GM21515 (cell line): ENCODE measurements at regions not wholly inside any gene's neighbourhood (a gene's known extent, or its start where the extent isn't known, plus 50 kb on each side); places are given as distances from the start of the nearest gene placed in this dataset.
"Not testable (repeated sequence)": the region's sequence is repeated elsewhere in the genome, so short reads cannot be mapped to it uniquely, and the experiment has no call there.

Experiments
- ATAC-seq: cut with Tn5 transposase; IDR thresholded peaks from one replicate; pipeline ENCODE4 v1.9.1; 2021; ENCODE audit not compliant: unreplicated experiment

DNA sequence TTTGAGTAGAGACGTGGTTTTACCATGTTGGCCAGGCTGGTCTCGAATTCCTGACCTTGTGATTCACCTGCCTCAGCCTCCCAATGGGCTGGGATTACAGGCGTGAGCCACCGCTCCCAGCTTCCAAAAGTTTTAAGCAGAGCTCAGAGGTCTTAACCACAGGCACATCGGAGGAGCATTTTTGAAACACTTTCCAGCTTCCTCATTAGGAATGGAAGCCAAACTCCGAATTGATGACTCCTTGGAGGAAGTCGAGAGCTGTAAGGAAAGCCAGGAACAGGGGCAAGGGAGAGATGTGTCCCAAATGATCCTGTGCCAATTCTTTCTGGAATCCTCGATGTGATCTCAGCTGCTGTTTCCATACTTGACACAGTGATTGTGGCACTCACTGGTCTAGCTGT lies 56.2 kb upstream of the CCZ1B start:
- ATAC-seq = not testable (repeated sequence)

DNA sequence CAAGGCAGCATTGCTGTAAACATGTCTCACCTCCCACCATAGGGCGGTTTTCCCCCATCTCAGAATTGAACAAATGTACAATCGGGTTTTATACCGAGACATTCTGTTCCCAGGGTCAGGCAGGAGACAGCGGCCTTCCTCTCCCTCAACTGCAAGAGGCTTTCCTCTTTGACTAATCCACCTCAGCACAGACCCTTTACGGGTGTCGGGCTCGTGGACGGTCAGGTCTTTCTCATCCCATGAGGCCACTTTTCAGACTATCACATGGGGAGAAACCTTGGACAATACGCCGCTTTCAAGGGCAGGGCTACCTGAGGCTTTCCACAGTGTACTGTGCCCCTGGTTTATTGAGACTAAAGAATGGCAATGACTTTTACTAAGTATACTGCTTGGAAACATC lies 57.7 kb upstream of the CCZ1B start:
- not testable (repeated sequence) for ATAC-seq

DNA sequence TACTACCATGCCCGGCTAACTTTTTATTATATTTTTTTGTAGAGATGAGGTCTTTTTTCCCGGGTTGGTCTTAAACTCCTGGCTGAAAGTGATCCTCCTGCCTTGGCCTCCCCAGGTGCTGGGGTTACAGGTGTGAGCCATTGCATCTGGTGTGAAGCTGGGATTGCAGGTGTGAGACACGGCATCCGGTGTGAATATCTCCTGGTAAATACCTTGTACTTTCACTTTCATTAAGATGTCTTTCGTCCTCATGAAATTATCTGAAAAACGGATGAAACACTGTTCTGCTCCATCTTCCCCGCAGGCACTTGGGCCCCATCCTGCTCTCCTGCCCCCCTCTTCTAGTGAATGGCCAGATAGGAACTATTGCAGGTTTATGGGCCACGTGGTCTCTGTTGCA lies 60.1 kb upstream of the CCZ1B start:
- ATAC-seq = no peak

DNA sequence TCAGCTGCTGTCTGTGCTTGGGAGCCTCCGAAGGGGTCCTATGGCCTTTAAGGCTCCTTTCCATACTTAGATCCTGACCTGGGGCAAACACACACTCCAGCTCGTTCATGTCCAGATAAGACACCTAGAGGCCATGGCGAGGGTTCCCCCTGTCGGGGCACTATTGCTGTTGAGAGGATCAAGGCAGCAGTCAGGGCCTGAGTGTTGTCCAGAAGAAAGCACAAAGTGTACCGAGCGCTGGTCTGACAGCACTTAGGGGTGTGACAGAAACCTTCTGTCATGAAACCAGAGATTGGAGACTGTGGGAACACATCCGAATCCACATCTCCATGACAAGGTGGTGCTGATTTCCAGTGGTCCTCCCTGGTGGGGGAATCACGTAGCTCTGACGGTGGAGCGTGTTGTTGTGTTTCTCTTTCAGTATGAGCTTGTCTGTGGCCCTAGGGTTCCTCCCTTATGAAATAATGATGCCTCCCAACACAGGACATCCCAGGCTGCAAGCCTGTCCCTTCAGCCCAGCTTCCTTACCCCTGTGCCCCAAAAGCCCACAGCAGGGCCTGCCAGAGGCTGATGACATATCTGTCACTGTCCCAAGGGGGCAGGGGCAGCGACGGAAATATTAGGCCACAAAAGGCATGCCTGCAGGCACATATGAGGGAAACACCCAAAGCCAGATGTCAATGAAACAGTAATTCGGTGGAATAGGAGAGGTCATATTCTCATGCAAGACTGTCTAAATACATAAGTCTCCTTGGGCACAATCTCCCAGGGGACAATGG lies 62.4 kb upstream of the CCZ1B start:
- not testable (repeated sequence) for ATAC-seq

DNA sequence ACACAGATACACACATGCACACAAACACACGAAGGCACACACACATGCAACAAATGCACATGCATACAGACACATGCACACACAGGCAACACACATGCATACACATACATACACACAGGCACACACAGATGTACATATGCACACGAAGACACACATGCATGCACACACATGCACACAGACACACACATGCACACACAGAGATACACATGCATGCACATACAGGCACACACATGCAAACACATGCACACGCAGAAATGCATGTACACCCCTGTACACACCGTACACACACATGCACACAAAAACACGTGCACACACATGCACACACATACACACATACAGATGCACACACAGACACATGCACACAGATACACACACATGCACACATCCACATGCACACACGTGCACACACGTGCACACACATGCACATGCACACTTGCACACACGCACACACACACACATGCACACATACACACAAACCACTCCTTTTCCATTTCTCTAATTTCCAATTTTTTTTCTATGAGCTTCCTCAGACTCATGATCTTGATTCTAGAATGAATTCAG lies 63.3 kb upstream of the CCZ1B start:
- no peak for ATAC-seq

DNA sequence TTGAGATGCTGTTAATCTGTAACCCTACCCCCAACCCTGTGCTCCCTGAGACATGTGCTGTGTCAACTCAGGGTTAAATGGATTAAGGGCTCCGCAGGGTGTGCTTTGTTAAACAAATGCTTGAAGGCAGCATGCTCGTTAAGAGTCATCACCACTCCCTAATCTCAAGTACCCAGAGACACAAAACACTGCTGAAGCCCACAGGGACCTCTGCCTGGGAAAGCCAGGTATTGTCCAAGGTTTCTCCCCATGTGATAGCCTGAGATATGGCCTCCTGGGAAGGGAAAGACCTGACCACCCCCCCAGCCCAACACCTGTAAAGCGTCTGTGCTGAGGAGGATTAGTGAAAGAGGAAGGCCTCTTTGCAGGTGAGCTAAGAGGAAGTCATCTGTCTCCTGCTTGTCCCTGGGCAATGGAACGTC lies 76.0 kb upstream of the CCZ1B start:
- not testable (repeated sequence) for ATAC-seq

DNA sequence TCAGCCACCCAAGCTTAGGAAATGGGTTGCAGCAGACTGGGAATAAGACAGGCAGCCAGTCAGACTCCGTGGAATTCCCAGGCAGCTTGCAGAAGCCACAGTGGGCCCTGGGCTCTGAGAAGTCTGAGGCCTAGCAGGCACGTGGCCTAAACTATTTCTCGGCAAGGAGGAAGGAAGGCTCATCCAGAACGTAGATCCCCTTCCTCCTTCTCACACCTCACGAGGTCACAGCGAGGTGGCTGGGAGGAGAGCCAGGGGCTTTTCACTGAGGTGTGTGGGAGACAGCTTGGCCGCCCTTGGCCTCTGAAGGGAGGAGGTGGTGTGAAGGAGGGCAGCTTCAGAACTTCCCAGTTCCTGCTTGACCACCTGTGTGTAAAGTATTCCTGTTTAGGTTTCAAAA lies 77.2 kb upstream of the CCZ1B start:
- ATAC-seq = not testable (repeated sequence)

DNA sequence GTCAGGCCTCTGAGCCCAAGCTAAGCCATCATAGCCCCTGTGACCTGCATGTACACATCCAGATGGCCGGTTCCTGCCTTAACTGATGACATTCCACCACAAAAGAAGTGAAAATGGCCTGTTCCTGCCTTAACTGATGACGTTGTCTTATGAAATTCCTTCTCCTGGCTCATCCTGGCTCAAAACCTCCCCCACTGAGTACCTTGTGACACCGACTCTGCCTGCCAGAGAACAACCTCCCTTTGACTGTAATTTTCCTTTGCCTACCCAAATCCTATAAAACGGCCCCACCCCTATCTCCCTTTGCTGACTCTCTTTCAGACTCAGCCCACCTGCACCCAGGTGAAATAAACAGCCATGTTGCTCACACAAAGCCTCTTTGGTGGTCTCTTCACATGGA lies 77.7 kb upstream of the CCZ1B start:
- not testable (repeated sequence) for ATAC-seq

DNA sequence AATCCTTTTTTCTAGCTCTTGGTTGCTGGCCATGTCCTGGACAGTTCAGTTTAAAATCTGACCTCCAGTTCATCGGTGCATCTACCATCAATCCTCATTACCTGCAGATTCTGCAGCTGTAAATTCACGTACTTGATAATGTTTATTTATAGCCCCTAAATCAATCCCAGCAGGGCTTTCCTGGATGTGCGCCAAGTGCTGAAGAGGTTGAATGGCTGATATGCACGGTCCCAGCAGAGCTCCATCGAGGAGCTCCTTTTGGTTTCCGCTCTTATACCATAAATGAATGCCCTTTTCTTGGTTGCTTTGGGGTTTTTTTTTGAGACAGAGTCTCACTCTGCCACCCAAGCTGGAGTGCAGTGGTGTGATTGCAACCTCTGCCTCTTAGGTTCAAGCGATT lies 91.2 kb upstream of the CCZ1B start:
- ATAC-seq = no peak

DNA sequence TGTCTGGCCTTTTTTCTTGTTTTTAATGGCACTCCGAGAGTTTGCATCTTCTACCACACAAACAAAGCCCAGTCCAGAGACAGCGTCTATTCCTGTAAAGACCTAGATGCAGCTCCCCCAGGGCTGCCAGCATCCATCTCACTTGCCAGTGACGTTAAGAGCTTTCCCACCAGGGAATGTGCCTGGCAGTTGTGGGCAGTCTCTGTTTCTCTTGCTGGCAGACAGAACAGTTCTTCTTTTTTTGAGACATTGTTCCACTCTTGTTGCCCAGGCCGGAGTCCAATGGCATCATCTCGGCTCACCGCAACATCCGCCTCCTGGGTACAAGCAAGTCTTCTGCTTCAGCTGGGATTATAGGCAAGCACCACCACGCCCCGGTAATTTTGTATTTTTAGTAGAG lies 93.1 kb upstream of the CCZ1B start:
- ATAC-seq = not testable (repeated sequence)

DNA sequence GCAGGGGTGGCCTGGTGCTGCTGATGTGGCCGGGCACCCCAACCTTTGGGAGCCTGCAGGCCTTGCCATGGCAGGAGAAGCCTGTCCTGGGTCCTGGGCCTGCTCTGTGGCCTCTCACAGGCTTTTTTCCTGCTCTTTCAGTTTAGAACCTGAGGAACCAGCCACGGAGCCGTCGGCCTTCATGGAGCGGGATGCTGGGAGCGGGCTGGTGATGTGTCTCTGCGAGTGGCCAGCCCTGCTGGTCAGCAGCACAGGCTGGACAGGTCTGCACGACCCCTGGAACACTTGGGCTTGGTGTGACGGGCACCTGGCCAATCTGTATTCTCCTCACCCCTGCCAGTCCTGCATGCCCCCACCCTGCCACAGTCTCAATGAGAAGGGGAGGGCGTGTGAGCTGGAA lies 98.4 kb upstream of the CCZ1B start:
- not testable (repeated sequence) for ATAC-seq

DNA sequence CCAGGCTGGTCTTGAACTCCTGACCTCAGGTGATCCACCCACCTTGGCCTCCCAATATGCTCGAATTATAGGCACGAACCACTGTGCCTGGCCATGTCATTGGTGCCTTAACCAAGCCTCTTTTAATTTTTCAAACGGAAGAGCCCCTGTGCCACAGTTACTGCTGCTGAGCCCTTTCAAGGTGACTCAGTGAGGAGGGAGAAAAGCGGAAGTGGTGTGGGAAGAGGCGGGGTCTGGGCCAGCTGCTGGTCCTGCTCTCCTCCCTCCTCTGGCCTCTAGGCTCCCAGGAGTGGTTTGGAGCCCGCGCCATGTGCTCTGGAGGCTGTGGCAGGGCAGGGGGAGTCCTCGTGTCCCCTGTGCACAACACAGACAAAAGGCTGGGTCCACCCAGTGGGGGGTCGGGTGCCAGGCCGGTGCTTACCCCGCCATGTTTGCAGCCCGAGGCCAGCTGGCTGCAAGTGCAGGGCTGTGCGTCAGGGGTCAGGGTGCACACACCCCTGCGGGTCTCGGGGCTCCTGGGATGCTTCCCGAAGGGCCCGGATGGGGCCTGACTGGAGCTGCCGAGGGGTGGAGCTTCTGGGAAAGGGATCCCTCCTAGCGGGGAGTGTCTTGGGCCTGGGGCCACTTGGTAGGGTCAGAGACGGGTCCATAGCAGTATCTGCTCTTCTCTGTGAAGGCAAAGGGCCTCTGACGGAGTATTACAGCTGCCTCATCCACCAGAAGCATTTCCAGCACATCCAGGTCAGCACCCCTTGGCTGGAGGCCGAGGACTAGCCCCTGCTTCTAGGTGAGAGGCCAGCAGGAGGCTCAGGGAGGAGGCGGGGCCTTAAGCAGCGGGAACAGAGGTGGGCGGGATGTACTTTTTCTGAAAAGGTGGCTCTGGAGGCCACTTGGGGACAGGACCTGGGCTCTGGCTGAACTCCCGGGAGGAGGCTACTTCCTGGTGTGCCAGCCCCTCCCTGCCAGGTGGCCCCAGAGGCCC lies 100.4 kb upstream of the CCZ1B start:
- ATAC-seq = not testable (repeated sequence)

DNA sequence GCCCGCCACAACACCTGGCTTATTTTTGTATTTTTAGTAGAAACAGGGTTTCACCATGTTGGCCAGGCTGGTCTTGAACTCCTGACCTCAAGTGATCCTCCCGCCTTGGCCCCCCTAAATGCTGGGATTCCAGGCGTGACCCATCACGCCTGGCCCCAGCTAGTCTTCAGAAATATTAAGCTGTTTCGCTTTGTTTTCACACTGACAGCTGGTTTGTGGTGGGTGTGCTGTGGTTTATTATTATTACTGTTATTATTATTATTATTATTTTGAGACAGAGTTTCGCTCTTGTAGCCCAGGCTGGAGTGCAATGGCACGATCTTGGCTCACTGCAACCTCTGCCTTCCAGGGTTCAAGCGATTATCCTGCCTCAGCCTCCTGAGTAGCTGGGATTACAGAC lies 101.6 kb upstream of the CCZ1B start:
- ATAC-seq = not testable (repeated sequence)

DNA sequence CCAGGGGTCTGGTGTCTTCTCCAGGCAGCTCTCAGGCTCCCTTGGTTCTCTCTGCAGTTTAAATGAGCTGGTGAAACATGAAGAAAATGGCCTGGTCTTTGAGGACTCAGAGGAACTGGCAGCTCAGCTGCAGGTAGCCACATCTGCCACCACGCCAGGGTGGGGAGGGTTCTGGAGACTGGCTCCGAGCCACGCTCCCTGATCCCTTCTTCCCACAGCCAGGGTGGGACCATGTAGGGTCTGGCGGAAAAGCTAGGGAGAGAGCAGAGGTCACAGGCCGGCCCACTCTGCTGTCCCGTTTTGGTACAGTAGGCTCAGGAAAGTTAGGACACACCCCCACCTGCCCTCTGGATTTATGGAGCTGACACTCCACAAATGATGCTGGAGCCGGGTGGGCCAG lies 103.5 kb upstream of the CCZ1B start:
- not testable (repeated sequence) for ATAC-seq

DNA sequence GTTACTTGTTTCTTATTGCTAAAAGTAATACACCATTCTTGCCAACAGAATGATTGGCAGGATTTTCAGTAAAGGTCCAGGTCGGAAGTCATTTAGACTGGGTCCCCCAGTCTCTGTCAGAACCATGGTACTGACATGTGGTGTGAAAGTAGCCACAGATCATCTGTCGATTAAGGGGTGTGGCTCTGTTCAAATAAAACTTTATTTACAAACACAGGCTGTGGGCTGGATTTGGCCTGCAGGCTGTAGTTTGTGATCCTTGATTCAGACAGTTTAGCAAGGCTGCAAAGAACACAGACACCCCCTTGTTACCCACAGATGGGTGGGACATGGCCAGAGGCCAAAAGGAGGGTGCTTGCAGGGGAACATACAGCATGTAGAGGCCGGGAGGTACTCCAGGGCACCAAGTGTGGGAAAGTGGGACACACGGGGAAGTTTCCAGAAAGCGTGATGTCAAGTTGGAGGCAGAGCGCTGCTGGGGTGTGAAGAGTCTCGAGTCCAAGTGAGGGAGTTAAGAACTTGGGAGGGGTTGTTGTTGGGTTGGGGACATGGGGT lies 104.1 kb upstream of the CCZ1B start:
- ATAC-seq = not testable (repeated sequence)

DNA sequence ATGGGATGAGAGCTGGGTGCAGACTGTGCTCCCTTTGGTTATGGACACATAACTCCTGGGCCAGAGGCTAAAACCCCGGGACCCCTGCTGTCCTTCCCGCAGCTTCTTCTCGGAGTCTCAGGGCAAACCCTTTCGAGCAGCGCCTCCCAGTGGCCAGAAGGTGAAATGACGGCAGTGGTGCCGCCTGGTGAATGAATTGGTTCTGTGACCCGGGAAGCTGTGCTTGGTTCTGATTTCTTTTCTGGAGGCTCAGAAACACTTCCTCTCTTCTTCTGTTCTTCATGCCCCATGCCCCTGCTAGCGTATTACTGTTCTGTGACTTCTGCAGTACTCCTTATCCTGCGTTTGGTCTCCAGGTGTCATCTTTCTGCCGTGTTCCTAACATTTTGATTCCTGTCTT lies 104.7 kb upstream of the CCZ1B start:
- ATAC-seq = not testable (repeated sequence)

DNA sequence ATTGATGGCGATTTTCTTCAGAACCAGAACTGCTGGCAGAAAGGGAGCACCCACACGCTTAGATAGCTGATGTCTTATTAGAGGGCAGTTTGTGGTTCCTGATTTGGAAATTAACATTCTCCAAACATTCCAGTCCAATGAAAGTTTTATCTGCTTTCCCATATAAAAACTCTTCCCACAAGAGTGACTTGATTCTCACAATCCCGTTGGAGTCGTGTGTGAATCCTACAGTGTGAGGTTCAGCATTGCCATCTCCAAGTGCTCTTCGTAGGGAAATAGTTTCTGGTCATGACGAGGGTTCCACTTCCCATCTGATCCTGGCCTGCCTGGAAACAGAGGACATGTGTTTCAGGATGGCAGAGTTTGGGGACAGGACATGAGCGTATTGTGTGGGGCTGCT lies 105.4 kb upstream of the CCZ1B start:
- ATAC-seq = not testable (repeated sequence)

DNA sequence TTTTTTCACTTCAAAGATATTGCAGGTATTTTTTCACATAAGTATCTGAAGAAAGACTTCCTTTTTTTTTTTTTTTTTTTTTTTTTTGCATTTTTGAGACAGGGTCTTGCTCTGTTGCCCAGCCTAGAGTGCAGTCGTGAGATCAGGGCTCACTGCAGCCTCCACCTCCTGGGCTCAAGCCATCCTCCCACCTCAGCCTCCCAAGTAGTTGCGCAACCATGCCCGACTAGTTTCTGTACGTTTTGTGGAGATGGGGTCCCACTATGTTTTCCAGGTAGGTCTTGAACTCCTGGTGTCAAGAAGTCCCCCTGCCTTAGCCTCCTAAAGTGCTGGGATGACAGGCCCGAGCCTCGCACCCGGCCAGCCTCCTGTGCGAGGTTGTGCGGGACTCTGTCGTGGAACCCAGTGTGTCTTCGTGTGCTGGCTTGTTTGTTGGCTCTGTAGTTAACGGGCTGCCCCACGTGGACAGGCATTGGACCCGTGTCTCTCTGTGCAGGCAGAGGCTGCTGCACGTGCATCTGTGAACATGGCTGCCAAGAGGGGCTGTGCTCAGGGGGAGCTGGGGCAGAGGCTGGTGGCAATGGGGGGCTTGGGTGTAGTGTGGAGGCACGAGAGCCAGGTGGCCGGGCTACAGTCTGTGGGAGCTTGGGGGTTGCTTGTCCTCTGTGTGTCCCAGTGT lies 108.0 kb upstream of the CCZ1B start:
- ATAC-seq = not testable (repeated sequence)

DNA sequence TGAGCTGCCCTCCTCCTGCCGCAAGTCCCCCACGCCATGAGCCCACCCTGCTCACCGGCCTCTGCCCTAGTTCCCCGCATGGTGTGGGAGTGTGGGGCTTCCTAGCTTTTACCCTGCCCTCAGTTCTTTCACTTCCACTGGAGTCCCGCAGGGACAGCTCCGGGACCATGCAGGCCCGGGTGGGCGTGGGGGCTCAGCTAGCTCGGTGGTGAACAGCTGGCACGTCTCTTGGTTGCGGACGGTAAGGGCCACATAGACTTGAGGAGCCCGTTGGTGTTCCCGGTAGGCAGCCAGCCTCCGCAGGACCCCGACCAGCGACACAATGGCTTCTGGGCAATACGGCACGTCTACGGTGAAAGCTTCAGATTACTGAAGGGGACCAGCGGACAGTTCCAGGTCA lies 108.9 kb upstream of the CCZ1B start:
- no peak for ATAC-seq

DNA sequence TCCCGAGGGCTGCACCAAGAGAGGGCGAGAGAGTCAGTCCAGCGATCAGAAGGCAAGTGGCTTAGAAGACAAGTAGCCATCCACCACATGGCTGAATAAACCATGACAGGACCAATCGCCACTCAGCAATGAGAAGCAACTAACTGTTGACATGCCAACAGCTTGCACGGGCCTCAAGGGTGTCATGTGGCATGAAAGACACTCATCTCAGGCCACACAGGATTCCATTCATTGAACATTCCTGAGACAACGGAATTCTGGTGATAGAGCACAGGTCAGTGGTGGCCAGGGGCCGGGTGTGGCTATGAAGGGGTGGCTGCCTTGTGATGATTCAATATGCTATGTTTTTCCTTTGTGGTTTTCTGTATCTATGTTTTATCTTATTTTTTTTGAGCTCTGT lies 110.6 kb upstream of the CCZ1B start:
- ATAC-seq = not testable (repeated sequence)

DNA sequence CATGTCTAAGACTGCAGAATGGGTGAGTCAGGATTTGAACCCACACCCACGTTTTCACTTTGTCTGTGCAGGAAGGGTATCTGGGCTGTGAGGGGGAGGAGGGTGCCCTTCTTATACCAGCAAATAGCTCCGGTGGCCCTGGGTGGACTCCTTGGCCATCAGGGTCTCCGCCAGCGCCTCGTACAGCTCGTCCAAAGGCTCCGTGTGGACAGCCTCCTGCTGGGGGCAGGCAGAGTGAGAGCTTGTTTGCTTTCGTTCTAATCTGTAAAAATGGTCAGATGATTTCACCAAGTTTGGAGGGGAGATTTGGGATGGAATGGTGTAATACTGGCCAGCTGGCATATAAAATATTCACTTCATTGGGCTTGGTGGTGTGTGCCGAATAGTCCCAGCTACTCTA lies 111.7 kb upstream of the CCZ1B start:
- not testable (repeated sequence) for ATAC-seq
